ENCODE measurements at regions not wholly inside any gene's neighbourhood (a gene's known extent, or its start where the extent isn't known, plus 50 kb on each side); places are given as distances from the start of the nearest gene placed in this dataset.

- no peaks in the 10 kb centered on the region for H3F3A ChIP-seq (ENCODE audit: low read depth)
- TF ChIP-seq EZH2phosphoT487 (IDR thresholded peaks at IDR 0.05; ENCODE audit: borderline replicate concordance) = no peak
- TF ChIP-seq CTCF (conservative IDR thresholded peaks at IDR 0.05; ENCODE audit: low read length) = no peak
- no peak overlapping the region for H3K9ac ChIP-seq (ENCODE audit: low read depth, low read length, poor library complexity, severe bottlenecking)
- H3K4me3 ChIP-seq (ENCODE audit: low read length, poor library complexity, severe bottlenecking) = no peak overlapping the region
- no peaks in the 10 kb centered on the region for H3K36me3 ChIP-seq (ENCODE audit: insufficient read depth, low read length)
- H3K4me2 ChIP-seq (ENCODE audit: low read depth, low read length, poor library complexity, severe bottlenecking) = no peak overlapping the region
- no peaks in the 10 kb centered on the region for H3K4me1 ChIP-seq (ENCODE audit: insufficient read depth, low read length, poor library complexity, severe bottlenecking)
- no peaks in the 10 kb centered on the region for H3K79me2 ChIP-seq (ENCODE audit: insufficient read depth, low read length)
- no peaks in the 10 kb centered on the region for H4K20me1 ChIP-seq (ENCODE audit: insufficient read depth, low read length, poor library complexity, severe bottlenecking)
- H3K27me3 ChIP-seq (ENCODE audit: insufficient read depth, low read length, poor library complexity, severe bottlenecking) = no peaks in the 10 kb centered on the region
- no peaks in the 10 kb centered on the region; the same call in 1 of the 2 replicates for H3K9me3 ChIP-seq (ENCODE audit: insufficient read depth, low read depth, low read length)
- H3K9me2 ChIP-seq (replicated peaks; ENCODE audit: low read depth, low read length) = no peaks in the 10 kb centered on the region
- no peak overlapping the region for H2AFZ ChIP-seq (ENCODE audit: low read length)
Measured at GRCh38 chr13:61684976-61685681, 269.5 kb upstream of the PCDH20 start.

GRCh38 chr13:61672756-61673155, 257.1 kb upstream of the PCDH20 start:
- no peaks in the 10 kb centered on the region for H3F3A ChIP-seq (ENCODE audit: low read depth)
- no peaks in the 10 kb centered on the region for H3K9me2 ChIP-seq (replicated peaks; ENCODE audit: low read depth, low read length)
- peaks cover 30% of the 10 kb centered on the region for H3K4me1 ChIP-seq (ENCODE audit: insufficient read depth, low read length, poor library complexity, severe bottlenecking)

GRCh38 chr13:61670384-61671161, 254.9 kb upstream of the PCDH20 start:
- H3K9ac ChIP-seq (ENCODE audit: low read depth, low read length, poor library complexity, severe bottlenecking) = no peak overlapping the region
- H4K20me1 ChIP-seq (ENCODE audit: insufficient read depth, low read length, poor library complexity, severe bottlenecking) = no peaks in the 10 kb centered on the region
- H3K27me3 ChIP-seq (ENCODE audit: insufficient read depth, low read length, poor library complexity, severe bottlenecking) = no peaks in the 10 kb centered on the region
- no peaks in the 10 kb centered on the region for H3K79me2 ChIP-seq (ENCODE audit: insufficient read depth, low read length)
- no peak overlapping the region for H3K4me3 ChIP-seq (ENCODE audit: low read length, poor library complexity, severe bottlenecking)
- TF ChIP-seq CTCF (conservative IDR thresholded peaks at IDR 0.05; ENCODE audit: low read length) (no peak), EZH2phosphoT487 (IDR thresholded peaks at IDR 0.05; ENCODE audit: borderline replicate concordance) (no peak)
- no peak overlapping the region for H3K4me2 ChIP-seq (ENCODE audit: low read depth, low read length, poor library complexity, severe bottlenecking)
- no peaks in the 10 kb centered on the region for H3K36me3 ChIP-seq (ENCODE audit: insufficient read depth, low read length)
- no peaks in the 10 kb centered on the region for H3K9me2 ChIP-seq (replicated peaks; ENCODE audit: low read depth, low read length)
- no peaks in the 10 kb centered on the region for H3F3A ChIP-seq (ENCODE audit: low read depth)
- no peak overlapping the region for H2AFZ ChIP-seq (ENCODE audit: low read length)
- H3K4me1 ChIP-seq (ENCODE audit: insufficient read depth, low read length, poor library complexity, severe bottlenecking) = peaks cover 30% of the 10 kb centered on the region
- H3K9me3 ChIP-seq (ENCODE audit: insufficient read depth, low read depth, low read length) = no peaks in the 10 kb centered on the region

More at GRCh38 chr13:61672756-61673155, 257.1 kb upstream of the PCDH20 start:
- Histone ChIP-seq H3K36me3 (ENCODE audit: insufficient read depth, low read length) (no peaks in the 10 kb centered on the region), H3K9ac (ENCODE audit: low read depth, low read length, poor library complexity, severe bottlenecking) (no peak overlapping the region), H3K9me3 (ENCODE audit: insufficient read depth, low read depth, low read length) (no peaks in the 10 kb centered on the region), H3K4me2 (ENCODE audit: low read depth, low read length, poor library complexity, severe bottlenecking) (no peak overlapping the region), H3K27me3 (ENCODE audit: insufficient read depth, low read length, poor library complexity, severe bottlenecking) (no peaks in the 10 kb centered on the region), H3K79me2 (ENCODE audit: insufficient read depth, low read length) (no peaks in the 10 kb centered on the region), H4K20me1 (ENCODE audit: insufficient read depth, low read length, poor library complexity, severe bottlenecking) (no peaks in the 10 kb centered on the region), H3K4me3 (ENCODE audit: low read length, poor library complexity, severe bottlenecking) (no peak overlapping the region), H2AFZ (ENCODE audit: low read length) (no peak overlapping the region)
- TF ChIP-seq CTCF (conservative IDR thresholded peaks at IDR 0.05; ENCODE audit: low read length) (no peak), EZH2phosphoT487 (IDR thresholded peaks at IDR 0.05; ENCODE audit: borderline replicate concordance) (no peak)

Data from Loucy (cell line).